HepG2 (cell line): ENCODE measurements at regions not wholly inside any gene's neighbourhood (a gene's known extent, or its start where the extent isn't known, plus 50 kb on each side); places are given as distances from the start of the nearest gene placed in this dataset.

Experiments
- ATAC-seq: fragments of 200-7000 bp; cut with Tn5 transposase; 3 replicates; pipeline ENCODE4 v1.9.1; 2020; ENCODE audit warnings: mild to moderate bottlenecking, moderate library complexity
- BruUV-seq: library from RNA; stranded (reverse); fragments of 400-500 nt; replicated peaks from 2 replicates; lab custom pipeline; 2021; lab: Mats Ljungman, UMichigan
- CTCF ChIA-PET: fragments of 300-600 bp; formaldehyde crosslinking; extraction: SDS; loops from one replicate; lab custom pipeline; 2021; ENCODE audit warnings: low total read pairs, inconsistent platforms, low intra/inter-chr PET ratio; lab: Yijun Ruan, JAX
- POLR2A ChIA-PET: fragments of 350-600 bp; sonication (Branson Sonifier 250); formaldehyde crosslinking; loops from one replicate; lab custom pipeline; 2020; ENCODE audit warnings: antibody characterized with exemption, inconsistent platforms; lab: Yijun Ruan, JAX
- DNase-seq: peaks from one replicate; pipeline ENCODE4 v3.0.0-alpha.2; 2015; ENCODE audit warnings: low spot score
- FAIRE-seq: peaks from 3 replicates; lab custom pipeline; 2011; peaks lifted over from hg19 to GRCh38; lab: Jason Lieb, UNC
- H2AFZ ChIP-seq: one replicate; pipeline ENCODE4 v1.6.1; 2011; ENCODE audit warnings: low read length, inconsistent platforms
- H3K27ac ChIP-seq: fragments of 300-600 bp; 3 replicates; pipeline ENCODE4 v1.8.0; 2011; ENCODE audit warnings: mixed run types, mild to moderate bottlenecking, mixed read lengths, low read length, inconsistent platforms; ENCODE audit not compliant: insufficient read depth; ENCODE audit errors: extremely low read length
- H3K27me3 ChIP-seq, 2 experiments: fragments of 200-600 bp in 1 of 2; 2 replicates in 1 of 2; 3 replicates in 1 of 2; pipeline versions ENCODE4 v1.6.0 to v1.8.0; 2011; ENCODE audit warnings: low read length in 2 of 2, mild to moderate bottlenecking in 2 of 2, moderate library complexity in 2 of 2, inconsistent platforms in 1 of 2; ENCODE audit not compliant: insufficient read depth in 2 of 2, control insufficient read depth in 1 of 2
- H3K36me3 ChIP-seq, 2 experiments: fragments of 200-600 bp in 1 of 2; replicated peaks in 1 of 2; 2 replicates in 1 of 2; 3 replicates in 1 of 2; pipeline versions ENCODE4 v1.5.1 to v1.8.0; 2011; ENCODE audit warnings: low read length in 2 of 2, inconsistent platforms in 1 of 2; ENCODE audit not compliant: insufficient read depth in 2 of 2, control insufficient read depth in 1 of 2
- H3K4me1 ChIP-seq: 2 replicates; pipeline ENCODE4 v1.5.1; 2012; ENCODE audit warnings: low read length, inconsistent platforms; ENCODE audit not compliant: insufficient read depth
- H3K4me2 ChIP-seq: 2 replicates; pipeline ENCODE4 v1.6.0; 2011; ENCODE audit warnings: low read depth, low read length, inconsistent platforms
- H3K4me3 ChIP-seq, 3 experiments: fragments of 200-600 bp in 1 of 3; sonication (generic), shearing (Covaris generic) in 1 of 3; replicated peaks in 1 of 3; 2 replicates each; pipeline ENCODE4 v1.5.1; 2011 to 2016; ENCODE audit warnings: low read length in 3 of 3, inconsistent platforms in 2 of 3, low read depth in 2 of 3, mild to moderate bottlenecking in 2 of 3, control low read depth in 1 of 3, mixed read lengths in 1 of 3; ENCODE audit not compliant: insufficient read depth in 1 of 3
- H3K79me2 ChIP-seq: one replicate; pipeline ENCODE4 v1.6.1; 2011; ENCODE audit warnings: low read length, inconsistent platforms; ENCODE audit not compliant: insufficient read depth
- H3K9ac ChIP-seq: 2 replicates; pipeline ENCODE4 v1.6.0; 2011; ENCODE audit warnings: mild to moderate bottlenecking, low read depth, low read length, inconsistent platforms; ENCODE audit not compliant: insufficient read depth
- H3K9me3 ChIP-seq: 2 replicates; pipeline ENCODE4 v1.5.1; 2012; ENCODE audit warnings: mild to moderate bottlenecking, low read length
- H4K20me1 ChIP-seq: 2 replicates; pipeline ENCODE4 v1.6.0; 2011; ENCODE audit warnings: inconsistent platforms, mild to moderate bottlenecking, low read length, moderate library complexity; ENCODE audit not compliant: insufficient read depth
- ARID3A ChIP-seq: IDR thresholded peaks from 2 replicates; pipeline ENCODE4 v1.6.1; 2012; ENCODE audit warnings: low read depth, low read length, improper control_type of control experiment
- HIVEP1 ChIP-seq: sonication (generic); formaldehyde crosslinking; IDR thresholded peaks from 2 replicates; pipeline ENCODE4 v1.4.0; 2020; ENCODE audit warnings: mild to moderate bottlenecking, missing genetic modification reagents
- MAFF ChIP-seq: IDR thresholded peaks from 2 replicates; pipeline ENCODE4 v1.6.1; 2011; ENCODE audit warnings: low read depth, low read length, improper control_type of control experiment
- MAFK ChIP-seq, 2 experiments: IDR thresholded peaks in 1 of 2; conservative IDR thresholded peaks in 1 of 2; 2 replicates each; pipeline ENCODE4 v1.6.1; 2011; ENCODE audit warnings: improper control_type of control experiment in 2 of 2, low read length in 2 of 2
- PTBP1 ChIP-seq: fragments of 200-400 bp; formaldehyde crosslinking; IDR thresholded peaks from 2 replicates; pipeline ENCODE4 v1.6.1; 2018; ENCODE audit warnings: low read length, low read depth; ENCODE audit not compliant: poor library complexity, severe bottlenecking
- REPIN1 ChIP-seq: sonication (generic); formaldehyde crosslinking; IDR thresholded peaks from 2 replicates; pipeline ENCODE4 v1.8.0; 2022; ENCODE audit warnings: missing genetic modification reagents, low read depth, mild to moderate bottlenecking, borderline replicate concordance
- RFX5 ChIP-seq: IDR thresholded peaks from 2 replicates; pipeline ENCODE4 v1.6.1; 2011; ENCODE audit warnings: low read depth, low read length, improper control_type of control experiment
- U2AF2 ChIP-seq: fragments of 200-400 bp; formaldehyde crosslinking; IDR thresholded peaks from 2 replicates; pipeline ENCODE4 v1.6.1; 2017; ENCODE audit warnings: low read depth, mild to moderate bottlenecking, low read length
- ZEB1 ChIP-seq: IDR thresholded peaks from 2 replicates; pipeline ENCODE4 v1.6.1; 2012; ENCODE audit warnings: mild to moderate bottlenecking, low read depth, inconsistent platforms; ENCODE audit not compliant: insufficient replicate concordance
- ZFP41 ChIP-seq: sonication (generic); formaldehyde crosslinking; IDR thresholded peaks from 2 replicates; pipeline ENCODE4 v1.4.0; 2020; ENCODE audit warnings: mild to moderate bottlenecking, missing genetic modification reagents, borderline replicate concordance
- ZNF552 ChIP-seq: sonication (generic); formaldehyde crosslinking; IDR thresholded peaks from 2 replicates; pipeline ENCODE4 v1.9.0; 2022; ENCODE audit warnings: missing genetic modification reagents, mild to moderate bottlenecking, borderline replicate concordance
- ZNF687 ChIP-seq: sonication (generic); formaldehyde crosslinking; IDR thresholded peaks from 2 replicates; pipeline ENCODE4 v1.5.1; 2020; ENCODE audit warnings: mild to moderate bottlenecking, missing genetic modification reagents, moderate library complexity
- WGBS: methylation state at CpG from one replicate; pipeline ENCODE4 v1.1.6; 2017; ENCODE audit warnings: low lambda C conversion rate; 5-methylcytosine and 5-hydroxymethylcytosine counted together
- in situ Hi-C: cut with HindIII; loops from 2 replicates; pipeline ENCODE4 v1.10.0; 2017; ENCODE audit warnings: low pct_unique_long_range_greater_than_20kb; ENCODE audit not compliant: extremely low pct_ligation_motif_present
- intact Hi-C: fragments of 100-400 bp; cut with micrococcal nuclease; formaldehyde crosslinking; loops from one replicate; pipeline ENCODE4 v1.10.0; 2022; ENCODE audit not compliant: unreplicated experiment

GRCh38 chr5:67610186-67610912 lies 413.8 kb upstream of the CD180 start:
- WGBS = 93% methylated on average over 6 of the region's 6 CpGs
- Histone ChIP-seq H3K9me3 (no peaks in the 10 kb centered on the region), H4K20me1 (no peaks in the 10 kb centered on the region), H3K79me2 (no peaks in the 10 kb centered on the region), H3K4me3 (no peak overlapping the region), H3K9ac (no peak overlapping the region), H3K4me1 (peaks cover 31% of the 10 kb centered on the region), H3K27me3 (no peaks in the 10 kb centered on the region)
- BruUV-seq = no TSS peak
- ATAC-seq (no peak), DNase-seq (no peak)
- intact Hi-C loops = no loop called here
- CTCF ChIA-PET = no interaction called here
- TF ChIP-seq MAFK (conservative IDR thresholded peaks at IDR 0.05 in 1 of 2, IDR thresholded peaks at IDR 0.05 in 1 of 2; ENCODE audit: low read length in 2 of 2) (peak; percentile 77 to 81), ARID3A (no peak), MAFF (peak; percentile 67)
- TF ChIP-seq, all 625 proteins: peak for 2
- H2AFZ ChIP-seq = no peak overlapping the region
- FAIRE-seq = no peak
- in situ Hi-C loops = no loop called here
- POLR2A ChIA-PET = no interaction called here
- H3K36me3 ChIP-seq = no peaks in the 10 kb centered on the region
- H3K27ac ChIP-seq = no peak overlapping the region
- no peak overlapping the region for H3K4me2 ChIP-seq

DNA sequence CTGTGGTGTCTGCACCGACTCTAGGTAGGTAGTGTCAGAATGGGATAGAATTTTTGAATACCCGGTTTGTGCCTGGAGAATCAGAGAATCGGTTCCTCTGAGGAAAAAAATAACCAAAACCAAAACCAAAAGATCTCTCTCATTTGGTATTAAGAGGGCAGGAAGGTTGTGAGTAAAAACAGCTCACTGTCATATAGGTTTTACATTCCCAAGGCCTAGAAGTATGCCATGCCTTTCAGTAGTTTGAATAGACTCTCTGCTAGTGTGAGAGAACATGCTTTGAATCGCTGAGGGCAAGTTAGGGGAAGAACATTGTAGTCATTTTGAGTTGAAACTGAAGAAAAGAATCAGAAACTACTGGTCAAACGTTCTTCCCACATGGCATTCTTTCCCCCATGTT lies 411.4 kb upstream of the CD180 start:
- H3K27ac ChIP-seq = peak overlapping the region; percentile 93
- no peak overlapping the region for H3K4me2 ChIP-seq
- no peak overlapping the region for H2AFZ ChIP-seq
- H3K27me3 ChIP-seq = no peaks in the 10 kb centered on the region
- FAIRE-seq = no peak
- no peaks in the 10 kb centered on the region for H3K79me2 ChIP-seq
- in situ Hi-C loops = no loop called here
- H3K4me1 ChIP-seq = peaks cover 50% of the 10 kb centered on the region
- POLR2A ChIA-PET = interaction anchor here (1.0 to 4.1 kb wide), 3 partner anchors 11 to 608 kb away, joined by 3 to 69 read pairs (median 3); partner anchors contain the start of gene PIK3R1
- no peak for DNase-seq
- no peak overlapping the region for H3K4me3 ChIP-seq
- ATAC-seq = no peak
- WGBS = 90% methylated on average over 5 of the region's 5 CpGs
- no peaks in the 10 kb centered on the region for H3K36me3 ChIP-seq
- intact Hi-C loops = loop anchor here (2.0 to 5.0 kb wide), 2 partner anchors 163 to 629 kb away; no protein-coding TSS in a partner anchor
- H3K9ac ChIP-seq = no peak overlapping the region
- H3K9me3 ChIP-seq = peaks cover 9% of the 10 kb centered on the region; the same call in 1 of the 2 replicates
- BruUV-seq = no TSS peak
- H4K20me1 ChIP-seq = no peaks in the 10 kb centered on the region
- CTCF ChIA-PET = no interaction called here
- no peak for TF ChIP-seq ZFP41 (CRISPR knock-in tag)
- TF ChIP-seq HIVEP1 (CRISPR knock-in tag) = no peak
- no peak for TF ChIP-seq RFX5
- no peak for TF ChIP-seq REPIN1 (CRISPR knock-in tag)
- TF ChIP-seq ZEB1 = no peak
- TF ChIP-seq ZNF687 (CRISPR knock-in tag) = no peak
- TF ChIP-seq ZNF552 (CRISPR knock-in tag) = no peak
- TF ChIP-seq U2AF2 = no peak
- TF ChIP-seq PTBP1 = no peak
